ENCODE measurements at regions not wholly inside any gene's neighbourhood (a gene's known extent, or its start where the extent isn't known, plus 50 kb on each side); places are given as distances from the start of the nearest gene placed in this dataset.
A peak's percentile ranks its signal among the peaks of the same experiment; 100 is the strongest.

- peak; percentile 9 for DNase-seq (ENCODE audit: low read depth)
These were observed 51.8 kb upstream of the SLC16A1 start for GRCh38 chr1:113007706-113008364.

- no peak for DNase-seq (ENCODE audit: low read depth)
These were observed 52.3 kb upstream of the SLC16A1 start for GRCh38 chr1:113008365-113008714.

- DNase-seq (ENCODE audit: low read depth): no peak
These were observed 56.2 kb upstream of the SLC16A1 start for GRCh38 chr1:113012149-113012548.

- no peak for DNase-seq (ENCODE audit: low read depth)
These were observed 57.8 kb upstream of the SLC16A1 start for GRCh38 chr1:113013823-113014222.

GRCh38 chr1:113014508-113014907, 58.5 kb upstream of the LRIG2 start:
- DNase-seq (ENCODE audit: low read depth): no peak

GRCh38 chr1:113018911-113019310, 54.1 kb upstream of the LRIG2 start:
- DNase-seq (ENCODE audit: low read depth): no peak

- no peak for DNase-seq (ENCODE audit: low read depth)
These were observed 51.4 kb upstream of the LRIG2 start for GRCh38 chr1:113021430-113022085.

All from HT1080 (cell line).